GM10266 (cell line): ENCODE measurements at regions not wholly inside any gene's neighbourhood (a gene's known extent, or its start where the extent isn't known, plus 50 kb on each side); places are given as distances from the start of the nearest gene placed in this dataset.

Experiments
- DNase-seq: peaks from one replicate; pipeline ENCODE4 v3.0.0; 2012; ENCODE audit errors: extremely low spot score
- TF ChIP-seq, protein P1 (sequence below): IDR thresholded peaks from 2 replicates; pipeline ENCODE4 v1.5.1; 2012; ENCODE audit warnings: mild to moderate bottlenecking, low read depth; ENCODE audit not compliant: control insufficient read depth, insufficient read depth; ENCODE audit errors: missing control alignments

DNA sequence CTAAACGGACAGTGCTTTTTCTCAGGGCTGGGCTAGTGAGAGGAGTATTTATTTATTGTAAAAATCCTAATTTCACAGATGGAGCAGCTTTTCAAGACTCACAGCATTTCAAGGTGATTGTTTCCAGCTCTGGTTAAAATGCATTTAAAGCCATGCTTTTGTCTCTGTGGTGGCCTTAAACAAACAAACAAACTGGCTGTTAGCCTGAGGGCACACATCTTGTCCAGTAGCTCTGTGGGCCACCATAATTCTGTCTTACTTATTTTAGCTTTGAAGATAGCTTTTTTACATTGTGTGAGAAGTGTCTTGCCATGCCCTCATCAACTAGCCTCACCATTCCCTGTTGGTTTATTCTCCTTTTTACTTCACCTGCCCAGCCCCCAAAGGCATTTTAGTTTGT lies 218.2 kb downstream of the PSAT1 start:
- TF ChIP-seq, protein P1, sequence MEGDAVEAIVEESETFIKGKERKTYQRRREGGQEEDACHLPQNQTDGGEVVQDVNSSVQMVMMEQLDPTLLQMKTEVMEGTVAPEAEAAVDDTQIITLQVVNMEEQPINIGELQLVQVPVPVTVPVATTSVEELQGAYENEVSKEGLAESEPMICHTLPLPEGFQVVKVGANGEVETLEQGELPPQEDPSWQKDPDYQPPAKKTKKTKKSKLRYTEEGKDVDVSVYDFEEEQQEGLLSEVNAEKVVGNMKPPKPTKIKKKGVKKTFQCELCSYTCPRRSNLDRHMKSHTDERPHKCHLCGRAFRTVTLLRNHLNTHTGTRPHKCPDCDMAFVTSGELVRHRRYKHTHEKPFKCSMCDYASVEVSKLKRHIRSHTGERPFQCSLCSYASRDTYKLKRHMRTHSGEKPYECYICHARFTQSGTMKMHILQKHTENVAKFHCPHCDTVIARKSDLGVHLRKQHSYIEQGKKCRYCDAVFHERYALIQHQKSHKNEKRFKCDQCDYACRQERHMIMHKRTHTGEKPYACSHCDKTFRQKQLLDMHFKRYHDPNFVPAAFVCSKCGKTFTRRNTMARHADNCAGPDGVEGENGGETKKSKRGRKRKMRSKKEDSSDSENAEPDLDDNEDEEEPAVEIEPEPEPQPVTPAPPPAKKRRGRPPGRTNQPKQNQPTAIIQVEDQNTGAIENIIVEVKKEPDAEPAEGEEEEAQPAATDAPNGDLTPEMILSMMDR: no peak
- no peak for DNase-seq

DNA sequence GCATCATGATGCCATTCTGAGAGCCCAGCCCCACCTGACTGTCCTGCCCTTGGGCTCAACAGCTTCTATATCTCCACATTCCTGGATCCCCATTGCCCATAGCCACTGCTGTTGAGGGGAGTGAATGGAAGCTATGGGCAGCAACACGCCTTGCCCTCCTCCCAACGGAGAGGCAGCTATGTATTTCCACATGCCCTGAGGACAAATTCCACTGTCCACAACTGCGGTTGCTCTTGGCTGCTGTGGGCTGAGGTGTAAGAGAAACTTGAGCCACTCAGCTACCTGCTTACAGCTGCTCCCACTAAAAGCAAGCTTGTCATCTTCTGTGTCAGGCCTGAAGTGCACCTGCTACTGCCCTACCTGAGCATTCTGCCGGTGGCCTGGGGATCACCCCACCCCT lies 222.9 kb downstream of the PSAT1 start:
- TF ChIP-seq, protein P1: no peak
- DNase-seq: no peak

DNA sequence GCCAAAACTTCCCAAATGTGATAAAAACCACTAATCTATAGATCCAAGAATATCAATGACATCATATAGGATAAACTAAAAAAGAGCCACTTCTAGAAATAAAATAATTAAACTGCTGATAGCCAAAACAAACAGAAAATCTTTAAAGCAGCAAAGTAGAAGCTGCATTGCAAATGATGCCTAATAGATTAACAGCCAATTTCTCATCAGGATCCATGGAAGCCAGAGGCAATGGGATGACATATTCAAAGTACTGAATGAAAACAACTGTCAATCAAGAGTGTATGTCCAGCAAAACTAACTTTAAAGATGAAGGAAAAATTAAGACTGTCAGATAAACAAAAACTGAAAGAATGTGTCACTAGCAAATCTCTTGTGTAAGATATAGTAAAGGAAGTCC lies 224.8 kb downstream of the PSAT1 start:
- TF ChIP-seq, protein P1: no peak
- DNase-seq: no peak

DNA sequence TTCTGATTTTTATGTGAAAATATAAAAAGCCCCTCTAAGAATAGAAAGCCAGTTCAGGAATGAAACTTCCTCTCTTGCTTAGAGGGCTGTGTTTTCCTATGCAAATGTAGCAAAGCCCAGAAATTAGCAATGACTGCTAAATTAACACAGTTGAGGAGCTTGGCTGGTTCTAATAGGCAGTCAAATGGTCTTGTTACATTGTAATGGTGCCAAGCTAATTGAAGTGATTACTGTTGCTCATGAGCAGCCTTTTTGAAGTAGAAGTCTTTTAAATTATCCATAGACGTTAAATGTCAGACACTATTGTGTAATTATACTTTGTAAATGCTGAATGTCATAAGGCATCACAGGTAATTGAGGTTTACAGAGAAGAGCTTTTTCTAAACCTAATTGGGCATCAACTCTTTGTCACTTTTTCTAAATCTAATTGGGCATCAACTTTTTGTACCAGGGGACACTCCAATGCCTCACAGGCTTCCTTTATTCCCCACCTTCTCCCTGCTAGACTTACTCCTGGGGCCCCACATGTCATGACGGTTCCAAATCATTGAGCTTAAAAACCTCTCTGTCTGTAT lies 229.1 kb downstream of the PSAT1 start:
- DNase-seq: no peak
- TF ChIP-seq, protein P1: no peak

DNA sequence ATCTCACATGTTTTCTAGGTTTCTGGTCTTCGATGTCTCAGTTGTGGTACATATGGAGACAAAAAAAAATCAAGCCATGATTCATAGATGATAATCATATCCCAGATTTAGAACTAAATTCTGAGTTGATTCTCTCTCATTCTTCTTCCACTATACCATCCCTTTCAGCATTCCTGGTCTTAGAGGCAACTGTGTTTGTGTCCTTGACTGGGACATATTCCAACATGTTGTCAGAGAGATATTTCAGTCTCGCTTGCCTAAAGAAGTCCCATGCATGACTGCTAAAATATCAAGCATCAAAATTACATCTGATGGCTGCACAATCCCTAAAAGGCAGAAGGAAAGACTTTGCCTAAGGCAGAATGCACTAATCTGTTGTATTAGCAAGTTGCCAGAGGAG lies 236.6 kb downstream of the PSAT1 start:
- no peak for DNase-seq
- TF ChIP-seq, protein P1: no peak

DNA sequence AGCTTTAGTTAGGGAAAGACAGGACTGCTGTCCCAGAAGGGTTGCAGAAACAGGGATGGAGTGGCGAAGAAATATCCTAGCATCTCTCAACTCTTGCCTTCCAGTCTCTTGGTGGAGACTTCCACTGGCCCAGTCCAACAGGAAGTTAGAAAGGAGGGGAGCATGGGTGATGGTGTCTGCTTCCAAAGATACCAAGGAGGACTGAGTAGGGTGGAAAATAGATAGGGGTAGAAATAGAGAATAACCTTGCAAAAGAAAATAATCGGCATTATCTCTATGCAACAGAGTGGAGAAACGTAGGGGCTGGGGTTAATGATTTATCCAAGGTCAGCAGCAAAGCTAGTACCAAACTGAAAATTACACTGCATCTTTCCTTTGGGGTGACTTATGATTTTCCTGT lies 242.3 kb downstream of the PSAT1 start:
- no peak for DNase-seq
- TF ChIP-seq, protein P1: no peak

DNA sequence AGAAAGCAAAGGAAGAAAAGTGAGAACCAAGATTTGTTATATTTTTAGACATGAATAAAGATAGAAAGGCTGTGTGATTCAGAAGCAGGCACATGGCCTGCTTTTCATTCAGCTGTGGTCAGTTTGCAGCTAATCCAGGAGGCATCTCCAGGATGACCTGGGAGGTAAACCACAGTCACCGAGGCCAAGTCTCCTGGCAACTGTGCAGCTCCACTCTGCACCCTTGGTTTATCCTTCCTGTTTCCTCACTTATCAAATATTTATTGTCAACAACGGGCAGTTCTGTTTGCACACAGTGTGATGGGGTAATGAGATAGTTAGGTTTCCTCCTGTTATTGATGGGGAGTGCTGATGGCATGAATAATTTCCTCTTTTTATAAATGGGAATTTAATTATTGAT lies 243.0 kb downstream of the PSAT1 start:
- no peak for DNase-seq
- TF ChIP-seq, protein P1: no peak
